HCT116 (cell line): ENCODE measurements at regions not wholly inside any gene's neighbourhood (a gene's known extent, or its start where the extent isn't known, plus 50 kb on each side); places are given as distances from the start of the nearest gene placed in this dataset.

Source experiments
- ATAC-seq: fragments of 200-7000 bp; cut with Tn5 transposase; 2 replicates; pipeline ENCODE4 v1.9.1; 2020; ENCODE audit warnings: mild to moderate bottlenecking, moderate library complexity
- BruUV-seq: library from RNA; stranded (reverse); fragments of 400-500 nt; replicated peaks from 2 replicates; lab custom pipeline; 2021; lab: Mats Ljungman, UMichigan
- CTCF ChIA-PET: fragments of 300-600 bp; sonication (Branson Sonifier 250); formaldehyde crosslinking; loops from one replicate; lab custom pipeline; 2021; ENCODE audit warnings: antibody characterized with exemption; lab: Charles Lee
- POLR2A ChIA-PET: fragments of 300-600, 350-600 bp; sonication (Branson Sonifier 250); formaldehyde crosslinking; loops from one replicate; lab custom pipeline; 2021; ENCODE audit warnings: antibody characterized with exemption; lab: Charles Lee
- RAD21 ChIA-PET, 2 experiments: fragments of 300-600 bp; sonication (Branson Sonifier 250); formaldehyde crosslinking; loops; one replicate each; lab custom pipeline; 2023; ENCODE audit warnings: low total read pairs in 2 of 2; ENCODE audit not compliant: uncharacterized antibody in 2 of 2, unreplicated experiment in 2 of 2, low non-redundant PET in 1 of 2; lab: Charles Lee
- DNase-seq: peaks from one replicate; pipeline ENCODE4 v3.0.0-alpha.2; 2010; ENCODE audit warnings: low read depth, low spot score
- H2AFZ ChIP-seq: fragments of 200-600 bp; shearing (Covaris generic), sonication (generic); 2 replicates; pipeline ENCODE4 v1.6.1; 2017; ENCODE audit warnings: low read depth, mixed run types, mixed read lengths, antibody characterized with exemption, low read length; ENCODE audit not compliant: poor library complexity, severe bottlenecking
- H3K27ac ChIP-seq: 2 replicates; pipeline ENCODE4 v1.5.1; 2012; ENCODE audit warnings: low read depth, low read length
- H3K27me3 ChIP-seq: fragments of 200-600 bp; sonication (generic); 2 replicates; pipeline ENCODE4 v1.6.1; 2016; ENCODE audit warnings: mixed run types, low read length, mixed read lengths; ENCODE audit not compliant: insufficient read depth
- H3K36me3 ChIP-seq, 2 experiments: fragments of 200-500 bp in 1 of 2; fragments of 200-600 bp in 1 of 2; sonication (Bioruptor generic) in 1 of 2; sonication (generic) in 1 of 2; 2 replicates each; pipeline versions ENCODE4 v1.5.1 to v1.6.1; 2014 to 2016; ENCODE audit warnings: low read length in 2 of 2, inconsistent platforms in 1 of 2, mixed read lengths in 1 of 2, mixed run types in 1 of 2; ENCODE audit not compliant: insufficient read depth in 2 of 2, control insufficient read depth in 1 of 2
- H3K4me1 ChIP-seq, 2 experiments: fragments of 200-600 bp in 1 of 2; sonication (generic) in 1 of 2; 2 replicates each; pipeline versions ENCODE4 v1.5.1 to v1.6.1; 2012 to 2017; ENCODE audit warnings: low read length in 2 of 2, inconsistent platforms in 1 of 2, mild to moderate bottlenecking in 1 of 2, mixed read lengths in 1 of 2, mixed run types in 1 of 2, moderate library complexity in 1 of 2; ENCODE audit not compliant: insufficient read depth in 2 of 2, control insufficient read depth in 1 of 2
- H3K4me2 ChIP-seq: fragments of 200-600 bp; sonication (generic); 2 replicates; pipeline ENCODE4 v1.6.1; 2017; ENCODE audit warnings: mixed run types, low read length, mixed read lengths
- H3K4me3 ChIP-seq, 2 experiments: fragments of 200-600 bp in 1 of 2; sonication (generic) in 1 of 2; replicated peaks in 1 of 2; 2 replicates each; pipeline ENCODE4 v1.5.1; 2011 to 2016; ENCODE audit warnings: low read length in 2 of 2, control low read depth in 1 of 2, low read depth in 1 of 2, mild to moderate bottlenecking in 1 of 2, mixed read lengths in 1 of 2, mixed run types in 1 of 2
- H3K79me2 ChIP-seq: fragments of 200-600 bp; sonication (generic); 2 replicates; pipeline ENCODE4 v1.6.1; 2017; ENCODE audit warnings: mild to moderate bottlenecking, mixed run types, low read length, moderate library complexity, mixed read lengths; ENCODE audit not compliant: insufficient read depth
- H3K9ac ChIP-seq: fragments of 200-600 bp; sonication (generic); 2 replicates; pipeline ENCODE4 v1.6.1; 2016; ENCODE audit warnings: low read length, mixed read lengths
- H3K9me2 ChIP-seq: fragments of 200-600 bp; sonication (generic), shearing (Covaris generic); 2 replicates; pipeline ENCODE4 v1.6.1; 2017; ENCODE audit warnings: mixed run types, mild to moderate bottlenecking, moderate library complexity; ENCODE audit not compliant: insufficient read depth
- H3K9me3 ChIP-seq, 2 experiments: fragments of 200-500 bp in 1 of 2; fragments of 200-600 bp in 1 of 2; sonication (Bioruptor generic) in 1 of 2; sonication (generic) in 1 of 2; 2 replicates each; pipeline ENCODE4 v1.6.1; 2014 to 2017; ENCODE audit warnings: low read length in 2 of 2, mixed read lengths in 2 of 2, inconsistent platforms in 1 of 2, low read depth in 1 of 2, mild to moderate bottlenecking in 1 of 2, mixed run types in 1 of 2, moderate library complexity in 1 of 2; ENCODE audit not compliant: control insufficient read depth in 1 of 2, insufficient read depth in 1 of 2
- H4K20me1 ChIP-seq: fragments of 200-600 bp; sonication (generic), shearing (Covaris generic); 2 replicates; pipeline ENCODE4 v1.6.1; 2017; ENCODE audit warnings: mixed run types, mild to moderate bottlenecking, moderate library complexity; ENCODE audit not compliant: insufficient read depth
- CBX3 ChIP-seq: IDR thresholded peaks from 2 replicates; pipeline ENCODE4 v1.6.1; 2012; ENCODE audit warnings: low read depth
- CEBPB ChIP-seq: IDR thresholded peaks from 2 replicates; pipeline ENCODE4 v1.6.1; 2012; ENCODE audit warnings: low read depth
- EGR1 ChIP-seq: IDR thresholded peaks from 2 replicates; pipeline ENCODE4 v1.6.1; 2012; ENCODE audit warnings: low read depth
- ELF1 ChIP-seq: IDR thresholded peaks from 2 replicates; pipeline ENCODE4 v1.6.1; 2012; ENCODE audit warnings: low read depth, borderline replicate concordance
- EZH2 ChIP-seq: fragments of 200-600 bp; sonication (generic); IDR thresholded peaks from 2 replicates; pipeline ENCODE4 v1.6.1; 2017; ENCODE audit warnings: antibody characterized with exemption, mixed run types
- EZH2phosphoT487 ChIP-seq: fragments of 200-600 bp; IDR thresholded peaks from 2 replicates; pipeline ENCODE4 v1.6.1; 2018; ENCODE audit warnings: antibody characterized with exemption, borderline replicate concordance
- FOSL1 ChIP-seq: IDR thresholded peaks from 2 replicates; pipeline ENCODE4 v1.6.1; 2012; ENCODE audit warnings: low read depth
- POLR2A ChIP-seq: IDR thresholded peaks from 2 replicates; pipeline ENCODE4 v1.7.0; 2011; ENCODE audit warnings: borderline replicate concordance; ENCODE audit not compliant: insufficient read depth, insufficient read length; ENCODE audit errors: extremely low read depth
- POLR2AphosphoS5 ChIP-seq: IDR thresholded peaks from 2 replicates; pipeline ENCODE4 v1.6.1; 2011; ENCODE audit warnings: mild to moderate bottlenecking, low read depth, low read length, moderate library complexity
- SP1 ChIP-seq: IDR thresholded peaks from 2 replicates; pipeline ENCODE4 v1.6.1; 2012; ENCODE audit warnings: low read depth
- TCF7L2 ChIP-seq: IDR thresholded peaks from 2 replicates; pipeline ENCODE4 v1.7.0; 2011; ENCODE audit warnings: borderline replicate concordance, inconsistent platforms; ENCODE audit not compliant: insufficient read depth, insufficient read length; ENCODE audit errors: extremely low read depth
- YY1 ChIP-seq: IDR thresholded peaks from 2 replicates; pipeline ENCODE4 v1.6.1; 2011; ENCODE audit warnings: low read length, low read depth, moderate library complexity, mild to moderate bottlenecking; ENCODE audit not compliant: insufficient replicate concordance; ENCODE audit errors: extremely low read depth
- ZBTB33 ChIP-seq: IDR thresholded peaks from 2 replicates; pipeline ENCODE4 v1.6.1; 2011; ENCODE audit warnings: mild to moderate bottlenecking, low read length, moderate library complexity; ENCODE audit not compliant: insufficient replicate concordance; ENCODE audit errors: extremely low read depth
- ZFX ChIP-seq: fragments of 450-650 bp; IDR thresholded peaks from 2 replicates; pipeline ENCODE4 v1.6.1; 2017
- intact Hi-C: fragments of 100-400 bp; cut with micrococcal nuclease; formaldehyde crosslinking; loops from 2 replicates; pipeline ENCODE4 v1.10.0; 2022
- TF ChIP-seq, protein P1 (sequence below): IDR thresholded peaks from 2 replicates; pipeline ENCODE4 v1.6.1; 2012
- TF ChIP-seq, protein P2 (sequence below): IDR thresholded peaks from 2 replicates; pipeline ENCODE4 v1.6.1; 2012

DNA sequence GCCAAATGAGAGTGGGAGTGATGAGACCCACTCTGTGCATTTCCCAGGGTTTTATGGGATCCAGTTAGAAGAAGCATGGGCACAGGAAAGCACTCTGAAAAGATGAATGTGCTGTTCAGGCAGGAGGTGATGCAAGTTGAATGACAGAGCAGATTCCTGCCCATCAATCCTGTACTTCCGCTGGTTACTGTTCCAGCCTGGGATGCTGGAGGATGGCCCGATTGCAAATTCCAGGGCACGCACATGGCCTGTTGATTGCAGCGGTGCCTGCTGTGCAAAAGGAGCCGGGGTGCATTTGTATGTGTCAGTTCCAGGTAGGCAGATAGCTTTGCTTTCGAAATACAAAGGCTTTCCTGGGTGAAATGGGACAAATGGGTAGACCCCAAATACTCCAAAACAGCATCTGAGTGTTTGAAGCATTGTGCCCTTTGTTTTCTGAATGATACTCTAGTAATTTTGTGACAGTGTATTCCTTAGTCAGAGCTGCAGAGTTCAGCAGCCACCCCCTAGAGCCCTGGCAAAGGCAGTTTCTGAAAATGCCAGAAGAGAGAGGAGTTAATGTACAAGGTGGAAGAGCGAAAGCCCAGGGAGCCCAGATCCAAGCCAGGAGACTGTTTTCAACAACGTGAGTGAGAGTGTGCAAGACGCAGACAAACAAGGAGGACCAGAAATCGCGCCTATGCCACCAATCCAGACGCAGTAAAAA is 454.2 kb upstream of the CLINT1 start:
- ATAC-seq, result no peak
- no TSS peak for BruUV-seq
- no peak for DNase-seq
- H3K27me3 ChIP-seq, result peaks cover 20% of the 10 kb centered on the region
- H3K79me2 ChIP-seq, result no peaks in the 10 kb centered on the region
- no peak overlapping the region for H3K27ac ChIP-seq
- ChIA-PET POLR2A (no interaction called here), RAD21 (no interaction called here), CTCF (no interaction called here)
- no peaks in the 10 kb centered on the region for H3K9me3 ChIP-seq
- no peaks in the 10 kb centered on the region for H3K9me2 ChIP-seq
- H3K4me1 ChIP-seq, result no peaks in the 10 kb centered on the region
- no peak overlapping the region for H3K9ac ChIP-seq
- intact Hi-C loops, result no loop called here
- H3K4me2 ChIP-seq, result no peak overlapping the region
- H2AFZ ChIP-seq, result no peak overlapping the region
- no peaks in the 10 kb centered on the region for H4K20me1 ChIP-seq
- H3K4me3 ChIP-seq, result no peak overlapping the region
- H3K36me3 ChIP-seq, result no peaks in the 10 kb centered on the region
- TF ChIP-seq EZH2 (no peak), SP1 (no peak), YY1 (no peak), POLR2A (no peak), EZH2phosphoT487 (no peak), POLR2AphosphoS5 (no peak), CBX3 (no peak), FOSL1 (no peak)
- TF ChIP-seq, all 23 proteins: peak for 0

DNA sequence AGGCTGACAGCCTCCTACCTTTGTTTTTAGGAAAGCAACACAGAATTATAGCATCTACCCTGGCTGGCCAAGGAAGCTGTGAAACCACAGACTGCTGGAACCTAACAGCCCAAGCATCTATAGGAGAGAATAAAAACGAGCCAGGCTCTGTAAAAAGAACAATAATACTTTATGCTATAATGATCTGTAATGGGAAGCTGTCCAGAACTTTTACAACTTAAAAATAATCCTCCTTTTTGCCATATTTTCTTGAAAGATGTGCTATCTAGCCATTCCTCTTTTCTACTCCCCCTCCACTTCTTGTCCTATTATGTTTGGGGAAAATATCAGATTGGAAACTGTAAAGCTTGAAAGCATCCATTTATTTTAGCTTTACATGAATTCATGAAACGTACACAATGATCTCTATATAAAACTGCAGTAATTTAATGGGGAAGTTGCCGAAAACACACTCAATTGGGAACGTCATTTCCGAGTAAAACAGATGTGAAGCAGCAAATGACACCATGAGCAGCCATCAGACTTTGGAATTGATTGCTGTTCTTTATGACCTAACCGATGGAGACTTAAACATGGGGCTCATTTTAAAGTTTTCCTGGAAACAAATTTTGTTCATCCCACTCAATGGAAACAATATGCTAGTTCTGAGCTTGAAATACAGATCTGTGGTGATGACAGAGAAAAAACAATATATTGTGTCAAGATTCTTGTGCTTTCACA is 450.3 kb upstream of the CLINT1 start:
- H3K4me3 ChIP-seq, result no peak overlapping the region
- BruUV-seq, result no TSS peak
- H4K20me1 ChIP-seq, result no peaks in the 10 kb centered on the region
- POLR2A ChIA-PET, result no interaction called here
- no peaks in the 10 kb centered on the region for H3K4me1 ChIP-seq
- H2AFZ ChIP-seq, result no peak overlapping the region
- RAD21 ChIA-PET, result no interaction called here
- H3K79me2 ChIP-seq, result no peaks in the 10 kb centered on the region
- H3K36me3 ChIP-seq, result no peaks in the 10 kb centered on the region
- CTCF ChIA-PET, result no interaction called here
- no peak for DNase-seq
- H3K4me2 ChIP-seq, result no peak overlapping the region
- ATAC-seq, result no peak
- no peaks in the 10 kb centered on the region for H3K9me3 ChIP-seq
- H3K27ac ChIP-seq, result no peak overlapping the region
- H3K9me2 ChIP-seq, result no peaks in the 10 kb centered on the region
- H3K9ac ChIP-seq, result no peak overlapping the region
- intact Hi-C loops, result no loop called here
- H3K27me3 ChIP-seq, result peaks cover 16% of the 10 kb centered on the region
- no peak for TF ChIP-seq EGR1
- no peak for TF ChIP-seq ELF1
- TF ChIP-seq CBX3, result no peak
- TF ChIP-seq SP1, result no peak
- no peak for TF ChIP-seq ZBTB33
- no peak for TF ChIP-seq YY1
- no peak for TF ChIP-seq TCF7L2
- no peak for TF ChIP-seq EZH2
- TF ChIP-seq ZFX, result no peak
- TF ChIP-seq CEBPB, result no peak
- TF ChIP-seq, protein P1, sequence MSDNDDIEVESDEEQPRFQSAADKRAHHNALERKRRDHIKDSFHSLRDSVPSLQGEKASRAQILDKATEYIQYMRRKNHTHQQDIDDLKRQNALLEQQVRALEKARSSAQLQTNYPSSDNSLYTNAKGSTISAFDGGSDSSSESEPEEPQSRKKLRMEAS, result no peak
- TF ChIP-seq, protein P2, sequence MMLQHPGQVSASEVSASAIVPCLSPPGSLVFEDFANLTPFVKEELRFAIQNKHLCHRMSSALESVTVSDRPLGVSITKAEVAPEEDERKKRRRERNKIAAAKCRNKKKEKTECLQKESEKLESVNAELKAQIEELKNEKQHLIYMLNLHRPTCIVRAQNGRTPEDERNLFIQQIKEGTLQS, result no peak
